Epithelial cell of esophagus (primary cell): ENCODE measurements at regions not wholly inside any gene's neighbourhood (a gene's known extent, or its start where the extent isn't known, plus 50 kb on each side); places are given as distances from the start of the nearest gene placed in this dataset.
A peak's percentile ranks its signal among the peaks of the same experiment; 100 is the strongest.

Experiments
- DNase-seq: peaks from one replicate; pipeline ENCODE4 v3.0.0; 2010; ENCODE audit warnings: low read depth
- H3K4me3 ChIP-seq: 2 replicates; pipeline ENCODE4 v1.5.1; 2011; ENCODE audit warnings: mild to moderate bottlenecking, low read length, control low read depth
- CTCF ChIP-seq: IDR thresholded peaks from 2 replicates; pipeline ENCODE4 v1.5.1; 2011; ENCODE audit warnings: low read depth, mild to moderate bottlenecking, low read length, control low read depth, inconsistent platforms; ENCODE audit not compliant: insufficient read depth; ENCODE audit errors: missing control alignments

- no peak overlapping the region for H3K4me3 ChIP-seq
- no peak for TF ChIP-seq CTCF
Measured at GRCh38 chr9:95640336-95640735, 123.6 kb upstream of the PTCH1 start.

GRCh38 chr9:95635986-95636671 lies 119.4 kb upstream of the PTCH1 start:
- no peak overlapping the region for H3K4me3 ChIP-seq
- no peak for TF ChIP-seq CTCF
- no peak for DNase-seq

More at GRCh38 chr9:95640336-95640735, 123.6 kb upstream of the PTCH1 start:
- DNase-seq: no peak

- no peak for TF ChIP-seq CTCF
- no peak overlapping the region for H3K4me3 ChIP-seq
- no peak for DNase-seq
Measured at GRCh38 chr9:95634536-95634935, 117.8 kb upstream of the PTCH1 start.

GRCh38 chr9:95634114-95634513 lies 117.3 kb upstream of the PTCH1 start:
- DNase-seq: no peak
- no peak for TF ChIP-seq CTCF

GRCh38 chr9:95629585-95629984 lies 112.8 kb upstream of the PTCH1 start:
- no peak for TF ChIP-seq CTCF
- no peak overlapping the region for H3K4me3 ChIP-seq
- no peak for DNase-seq

More at GRCh38 chr9:95634114-95634513, 117.3 kb upstream of the PTCH1 start:
- H3K4me3 ChIP-seq: no peak overlapping the region

- peak; percentile 10 for DNase-seq
- H3K4me3 ChIP-seq: no peak overlapping the region
- TF ChIP-seq CTCF: no peak
Measured at GRCh38 chr9:95627802-95628201, 111.0 kb upstream of the PTCH1 start.
